GM12878 (cell line): ENCODE measurements at regions not wholly inside any gene's neighbourhood (a gene's known extent, or its start where the extent isn't known, plus 50 kb on each side); places are given as distances from the start of the nearest gene placed in this dataset.

ENCODE experiments used
- ATAC-seq: fragments of 200-7000 bp; cut with Tn5 transposase; 3 replicates; pipeline ENCODE4 v1.9.1; 2020; ENCODE audit warnings: mild to moderate bottlenecking, moderate library complexity
- BruUV-seq: library from RNA; stranded (reverse); fragments of 400-500 nt; replicated peaks from 2 replicates; lab custom pipeline; 2021; lab: Mats Ljungman, UMichigan
- CTCF ChIA-PET: fragments of 300-600 bp; sonication (Branson Sonifier 250); formaldehyde crosslinking; extraction: SDS; loops from one replicate; lab custom pipeline; 2021; ENCODE audit warnings: inconsistent platforms; lab: Yijun Ruan, JAX
- POLR2A ChIA-PET: fragments of 350-600 bp; formaldehyde crosslinking; extraction: SDS; loops from one replicate; lab custom pipeline; 2021; ENCODE audit warnings: inconsistent platforms; lab: Charles Lee
- RAD21 ChIA-PET: fragments of 300-600 bp; sonication (Branson Sonifier 250); formaldehyde crosslinking; loops from one replicate; lab custom pipeline; 2023; ENCODE audit warnings: antibody characterized with exemption; ENCODE audit not compliant: unreplicated experiment; lab: Charles Lee
- SMC1A ChIA-PET: fragments of 300-600 bp; sonication (Branson Sonifier 250); formaldehyde crosslinking; loops from one replicate; lab custom pipeline; 2023; ENCODE audit not compliant: unreplicated experiment, uncharacterized antibody; lab: Charles Lee
- DNase-seq: peaks from one replicate; pipeline ENCODE4 v3.0.0-alpha.2; 2011; ENCODE audit warnings: low read depth, low spot score
- FAIRE-seq: peaks from 3 replicates; lab custom pipeline; 2011; peaks lifted over from hg19 to GRCh38; lab: Jason Lieb, UNC
- H2AFZ ChIP-seq: 2 replicates; pipeline ENCODE4 v1.6.0; 2011; ENCODE audit warnings: low read depth, low read length, control low read depth; ENCODE audit not compliant: control insufficient read depth
- H3K27ac ChIP-seq: 2 replicates; pipeline ENCODE4 v1.5.1; 2011; ENCODE audit warnings: control low read depth; ENCODE audit not compliant: control insufficient read depth, insufficient read depth
- H3K27me3 ChIP-seq, 2 experiments: replicated peaks in 1 of 2; 2 replicates each; pipeline versions ENCODE4 v1.6.0 to v1.6.1; 2011; ENCODE audit warnings: low read length in 1 of 2; ENCODE audit not compliant: control insufficient read depth in 2 of 2, insufficient read depth in 2 of 2
- H3K36me3 ChIP-seq, 2 experiments: 2 replicates each; pipeline ENCODE4 v1.5.1; 2011; ENCODE audit warnings: low read length in 1 of 2; ENCODE audit not compliant: control insufficient read depth in 2 of 2, insufficient read depth in 2 of 2
- H3K4me1 ChIP-seq: 2 replicates; pipeline ENCODE4 v1.6.1; 2011; ENCODE audit warnings: mild to moderate bottlenecking, low read length, moderate library complexity, mixed read lengths; ENCODE audit not compliant: control insufficient read depth, insufficient read depth
- H3K4me2 ChIP-seq: 2 replicates; pipeline ENCODE4 v1.6.0; 2011; ENCODE audit warnings: control low read depth; ENCODE audit not compliant: control insufficient read depth, insufficient read depth
- H3K4me3 ChIP-seq: fragments of 200-600 bp; sonication (generic); 2 replicates; pipeline ENCODE4 v1.5.1; 2016
- H3K79me2 ChIP-seq: 2 replicates; pipeline ENCODE4 v1.6.0; 2011; ENCODE audit warnings: low read length; ENCODE audit not compliant: control insufficient read depth, insufficient read depth
- H3K9ac ChIP-seq: 2 replicates; pipeline ENCODE4 v1.8.0; 2011; ENCODE audit warnings: low read length, control low read depth, mixed read lengths; ENCODE audit not compliant: control insufficient read depth, insufficient read depth
- H3K9me3 ChIP-seq: replicated peaks from 3 replicates; pipeline ENCODE4 v1.5.1; 2011; ENCODE audit warnings: mild to moderate bottlenecking, low read length; ENCODE audit not compliant: control insufficient read depth, insufficient read depth
- H4K20me1 ChIP-seq: 2 replicates; pipeline ENCODE4 v1.6.0; 2011; ENCODE audit not compliant: control insufficient read depth, insufficient read depth
- ATF3 ChIP-seq: IDR thresholded peaks from 2 replicates; pipeline ENCODE4 v1.6.1; 2011; ENCODE audit warnings: low read depth, mild to moderate bottlenecking, low read length, moderate library complexity, borderline replicate concordance; ENCODE audit errors: extremely low read depth
- CEBPB ChIP-seq, 2 experiments: fragments of 150-350 bp in 1 of 2; IDR thresholded peaks; 2 replicates each; pipeline ENCODE4 v1.6.1; 2012 to 2014; ENCODE audit warnings: low read depth in 2 of 2, low read length in 2 of 2, borderline replicate concordance in 1 of 2, inconsistent platforms in 1 of 2
- CHD2 ChIP-seq: IDR thresholded peaks from 2 replicates; pipeline ENCODE4 v1.6.1; 2011; ENCODE audit warnings: low read depth, low read length, improper control_type of control experiment, borderline replicate concordance
- EGR1 ChIP-seq, 2 experiments: IDR thresholded peaks; 1 replicate in 1 of 2; 2 replicates in 1 of 2; pipeline ENCODE4 v1.6.1; 2011 to 2012; ENCODE audit warnings: low read depth in 2 of 2, low read length in 2 of 2, borderline replicate concordance in 1 of 2, mild to moderate bottlenecking in 1 of 2, moderate library complexity in 1 of 2
- GATAD2B ChIP-seq: fragments of 450-650 bp; conservative IDR thresholded peaks from 2 replicates; pipeline ENCODE4 v1.6.1; 2017; ENCODE audit warnings: low read depth, mild to moderate bottlenecking, moderate library complexity
- IRF5 ChIP-seq: fragments of 450-650 bp; IDR thresholded peaks from 2 replicates; pipeline ENCODE4 v1.6.1; 2017; ENCODE audit warnings: borderline replicate concordance
- MTA3 ChIP-seq: IDR thresholded peaks from 2 replicates; pipeline ENCODE4 v1.6.1; 2012; ENCODE audit warnings: low read length, inconsistent platforms, borderline replicate concordance
- NRF1 ChIP-seq: conservative IDR thresholded peaks from 2 replicates; pipeline ENCODE4 v1.6.1; 2011; ENCODE audit warnings: mild to moderate bottlenecking, low read depth, low read length, improper control_type of control experiment
- POLR2A ChIP-seq: IDR thresholded peaks from 2 replicates; pipeline ENCODE4 v1.6.1; 2011; ENCODE audit warnings: low read depth, mild to moderate bottlenecking, low read length
- TCF7 ChIP-seq: IDR thresholded peaks from 2 replicates; pipeline ENCODE4 v1.6.1; 2014; ENCODE audit warnings: antibody characterized with exemption, borderline replicate concordance
- USF2 ChIP-seq: IDR thresholded peaks from 2 replicates; pipeline ENCODE4 v1.6.1; 2011; ENCODE audit warnings: low read depth, low read length, improper control_type of control experiment, borderline replicate concordance
- ZBTB33 ChIP-seq: fragments of 450-650 bp; IDR thresholded peaks from 2 replicates; pipeline ENCODE4 v1.6.1; 2017; ENCODE audit warnings: mild to moderate bottlenecking
- ZZZ3 ChIP-seq: IDR thresholded peaks from 2 replicates; pipeline ENCODE4 v1.6.1; 2011; ENCODE audit warnings: low read depth; ENCODE audit not compliant: control insufficient read depth, insufficient read length
- WGBS: methylation state at CpG from one replicate; pipeline ENCODE4 v1.1.6; 2016; ENCODE audit warnings: low lambda C conversion rate; ENCODE audit not compliant: insufficient replicate concordance, insufficient coverage; ENCODE audit errors: missing lambda C conversion rate; 5-methylcytosine and 5-hydroxymethylcytosine counted together
- in situ Hi-C: fragments of 300-500 bp; cut with MboI; formaldehyde crosslinking; loops from 9 replicates; pipeline ENCODE4 v1.14.3; 2018; ENCODE audit warnings: mixed read lengths
- intact Hi-C: fragments of 100-400 bp; cut with micrococcal nuclease; formaldehyde crosslinking; loops from one replicate; pipeline ENCODE4 v1.14.2; 2022; ENCODE audit not compliant: unreplicated experiment

- ChIA-PET CTCF (interaction anchor here (0.6 to 1.7 kb wide), 5 partner anchors 15 to 177 kb away, joined by 3 to 6 read pairs (median 4); no protein-coding TSS in a partner anchor), POLR2A (no interaction called here), RAD21 (interaction anchor here (1.1 to 1.6 kb wide), 2 partner anchors 16 to 177 kb away, joined by 3 to 5 read pairs; no protein-coding TSS in a partner anchor), SMC1A (interaction anchor here (0.7 to 1.7 kb wide), 4 partner anchors 10 to 1700 kb away, joined by 3 to 5 read pairs (median 4); no protein-coding TSS in a partner anchor)
- H3K4me3 ChIP-seq: no peak overlapping the region
- in situ Hi-C loops (no loop called here), intact Hi-C loops (no loop called here)
- FAIRE-seq: no peak
- no peaks in the 10 kb centered on the region for H3K4me1 ChIP-seq
- no peak for TF ChIP-seq POLR2A
- TF ChIP-seq USF2: no peak
- TF ChIP-seq ATF3: no peak
- TF ChIP-seq ZBTB33: no peak
- TF ChIP-seq GATAD2B: no peak
- TF ChIP-seq NRF1: no peak
- TF ChIP-seq MTA3: no peak
- no peak for TF ChIP-seq TCF7
- no peak for TF ChIP-seq EGR1 (IDR thresholded peaks at IDR 0.05; ENCODE audit: borderline replicate concordance in 1 of 2, low read depth in 2 of 2, low read length in 2 of 2)
- no peak for TF ChIP-seq CEBPB (IDR thresholded peaks at IDR 0.05; ENCODE audit: borderline replicate concordance in 1 of 2, low read depth in 2 of 2, low read length in 2 of 2)
- no peak for TF ChIP-seq ZZZ3
- no peak for TF ChIP-seq IRF5
- TF ChIP-seq CHD2: no peak
- no peaks in the 10 kb centered on the region for H3K9me3 ChIP-seq
- no peaks in the 10 kb centered on the region for H3K27me3 ChIP-seq
- H3K27ac ChIP-seq: no peak overlapping the region
- no peaks in the 10 kb centered on the region for H4K20me1 ChIP-seq
- no peak for ATAC-seq
- BruUV-seq: no TSS peak
- H3K4me2 ChIP-seq: no peak overlapping the region
- no peak overlapping the region for H2AFZ ChIP-seq
- 0% methylated on average over 2 of the region's 2 CpGs for WGBS
- no peaks in the 10 kb centered on the region for H3K36me3 ChIP-seq
- no peak for DNase-seq
- no peaks in the 10 kb centered on the region for H3K79me2 ChIP-seq
- H3K9ac ChIP-seq: no peak overlapping the region
Measured at GRCh38 chr10:47224546-47225218, 75.3 kb upstream of the GDF10 start.
